ENCODE measurements at regions not wholly inside any gene's neighbourhood (a gene's known extent, or its start where the extent isn't known, plus 50 kb on each side); places are given as distances from the start of the nearest gene placed in this dataset.

GRCh38 chr7:22633286-22633953, 93.6 kb upstream of the IL6 start:
- TF ChIP-seq, protein P1, sequence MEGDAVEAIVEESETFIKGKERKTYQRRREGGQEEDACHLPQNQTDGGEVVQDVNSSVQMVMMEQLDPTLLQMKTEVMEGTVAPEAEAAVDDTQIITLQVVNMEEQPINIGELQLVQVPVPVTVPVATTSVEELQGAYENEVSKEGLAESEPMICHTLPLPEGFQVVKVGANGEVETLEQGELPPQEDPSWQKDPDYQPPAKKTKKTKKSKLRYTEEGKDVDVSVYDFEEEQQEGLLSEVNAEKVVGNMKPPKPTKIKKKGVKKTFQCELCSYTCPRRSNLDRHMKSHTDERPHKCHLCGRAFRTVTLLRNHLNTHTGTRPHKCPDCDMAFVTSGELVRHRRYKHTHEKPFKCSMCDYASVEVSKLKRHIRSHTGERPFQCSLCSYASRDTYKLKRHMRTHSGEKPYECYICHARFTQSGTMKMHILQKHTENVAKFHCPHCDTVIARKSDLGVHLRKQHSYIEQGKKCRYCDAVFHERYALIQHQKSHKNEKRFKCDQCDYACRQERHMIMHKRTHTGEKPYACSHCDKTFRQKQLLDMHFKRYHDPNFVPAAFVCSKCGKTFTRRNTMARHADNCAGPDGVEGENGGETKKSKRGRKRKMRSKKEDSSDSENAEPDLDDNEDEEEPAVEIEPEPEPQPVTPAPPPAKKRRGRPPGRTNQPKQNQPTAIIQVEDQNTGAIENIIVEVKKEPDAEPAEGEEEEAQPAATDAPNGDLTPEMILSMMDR (IDR thresholded peaks at IDR 0.05; ENCODE audit: insufficient read depth, low read depth, low read length) = no peak
- TF ChIP-seq EZH2 (IDR thresholded peaks at IDR 0.05; ENCODE audit: insufficient read depth, low read length) = no peak
